ENCODE measurements at regions not wholly inside any gene's neighbourhood (a gene's known extent, or its start where the extent isn't known, plus 50 kb on each side); places are given as distances from the start of the nearest gene placed in this dataset.

DNA sequence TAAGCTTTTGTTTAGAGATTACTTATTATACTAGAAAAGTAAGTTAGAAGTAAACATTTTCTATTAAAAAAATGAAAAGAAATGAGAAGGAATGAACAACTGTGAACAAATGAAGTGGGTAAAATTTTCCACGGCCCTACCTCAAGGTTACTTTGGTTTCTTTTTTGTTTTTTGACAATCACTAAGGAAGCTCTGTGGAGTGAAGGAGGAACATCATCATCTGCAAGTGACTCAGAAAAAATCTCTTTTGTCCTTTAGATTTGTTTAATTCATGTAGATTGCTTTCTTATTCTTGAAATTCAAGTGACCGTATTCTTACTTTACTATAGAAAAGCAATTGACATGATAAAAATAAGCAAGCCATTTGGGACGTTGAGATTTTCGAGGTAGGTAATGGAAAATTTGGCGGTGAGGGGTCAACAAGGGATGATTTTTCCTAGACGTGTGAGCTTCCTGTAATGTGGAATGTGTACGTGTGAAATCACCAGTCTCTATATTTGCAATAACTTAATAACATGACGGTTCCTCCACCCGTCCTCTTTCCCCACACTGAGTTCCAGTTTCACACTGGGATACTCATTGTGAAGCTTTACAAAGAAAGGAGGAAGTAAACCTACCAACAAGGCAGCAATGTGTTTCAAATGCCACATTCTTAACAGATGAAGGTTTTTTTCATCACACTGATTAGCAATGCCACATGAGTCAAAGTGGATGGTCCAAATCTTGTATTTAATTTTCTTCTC is 62.3 kb upstream of the EGLN3 start:
- peak in 1 of 2 donors; percentile 29 for ATAC-seq
- Histone ChIP-seq H3K27me3 (ENCODE audit: control insufficient read depth, insufficient read depth) (no peaks in the 10 kb centered on the region), H3K4me3 (ENCODE audit: low read length) (no peak overlapping the region), H3K27ac (ENCODE audit: low read length) (no peak overlapping the region), H3K9me3 (ENCODE audit: control insufficient read depth, low read length) (no peaks in the 10 kb centered on the region), H3K4me1 (ENCODE audit: control insufficient read depth, insufficient read depth, low read length) (no peaks in the 10 kb centered on the region)
- WGBS: 58% methylated on average over 9 of the region's 9 CpGs
- intact Hi-C loops (cut with DNase I): no loop called here
- no peak for DNase-seq

DNA sequence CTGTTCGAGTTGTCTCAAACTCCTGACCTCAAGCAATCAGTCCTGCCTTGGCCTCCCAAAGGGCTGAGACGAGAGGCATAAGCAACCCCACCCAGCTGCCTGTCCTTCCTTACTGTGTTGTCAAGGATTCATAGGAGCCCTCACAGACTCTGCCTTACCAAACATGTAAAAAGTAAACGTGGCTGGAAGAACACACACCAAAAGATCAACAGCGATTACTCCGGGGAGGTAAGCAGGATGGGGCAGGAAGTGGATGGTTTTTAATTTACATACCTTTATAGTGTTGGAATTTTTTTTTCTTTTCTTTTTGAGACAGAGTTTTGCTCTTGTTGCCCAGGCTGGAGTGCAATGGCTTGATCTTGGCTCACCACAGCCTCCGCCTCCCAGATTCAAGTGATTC is 61.5 kb upstream of the EGLN3 start:
- DNase-seq (no peak), ATAC-seq (no peak)
- Histone ChIP-seq H3K9me3 (ENCODE audit: control insufficient read depth, low read length) (no peaks in the 10 kb centered on the region), H3K4me3 (ENCODE audit: low read length) (no peak overlapping the region), H3K27me3 (ENCODE audit: control insufficient read depth, insufficient read depth) (no peaks in the 10 kb centered on the region), H3K27ac (ENCODE audit: low read length) (no peak overlapping the region), H3K4me1 (ENCODE audit: control insufficient read depth, insufficient read depth, low read length) (no peaks in the 10 kb centered on the region)
- 85% methylated on average over 6 of the region's 6 CpGs for WGBS
- intact Hi-C loops (cut with DNase I): no loop called here

GRCh38 chr14:34009956-34010355 is 59.1 kb upstream of the EGLN3 start:
- H3K27ac ChIP-seq (ENCODE audit: low read length): no peak overlapping the region
- no peak for DNase-seq
- no peak for ATAC-seq
- H3K4me1 ChIP-seq (ENCODE audit: control insufficient read depth, insufficient read depth, low read length): no peaks in the 10 kb centered on the region
- intact Hi-C loops (cut with DNase I): no loop called here
- H3K4me3 ChIP-seq (ENCODE audit: low read length): no peak overlapping the region
- WGBS: 93% methylated on average over 5 of the region's 5 CpGs
- no peaks in the 10 kb centered on the region for H3K27me3 ChIP-seq (ENCODE audit: control insufficient read depth, insufficient read depth)
- no peaks in the 10 kb centered on the region for H3K9me3 ChIP-seq (ENCODE audit: control insufficient read depth, low read length)

DNA sequence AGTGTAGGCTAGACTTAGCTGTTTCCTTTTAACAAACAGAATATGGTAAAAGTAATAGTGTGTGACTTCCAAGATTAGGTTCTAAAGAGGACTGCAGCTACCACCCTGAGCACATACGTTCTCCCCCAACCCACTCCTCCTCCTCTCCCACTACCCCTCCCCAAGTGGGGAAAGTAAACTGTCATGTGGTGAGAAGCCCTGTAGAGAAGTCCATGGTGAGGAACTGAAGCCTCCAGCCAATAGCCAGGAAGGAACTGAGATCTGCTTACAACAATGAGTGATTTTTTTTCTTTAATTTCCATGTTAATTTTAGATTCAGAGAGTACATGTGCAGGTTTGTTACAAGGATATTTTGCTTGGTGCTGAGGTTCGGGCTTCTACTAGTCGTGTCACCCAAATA is 57.0 kb upstream of the EGLN3 start:
- Histone ChIP-seq H3K27me3 (ENCODE audit: control insufficient read depth, insufficient read depth) (no peaks in the 10 kb centered on the region), H3K9me3 (ENCODE audit: control insufficient read depth, low read length) (no peaks in the 10 kb centered on the region), H3K4me1 (ENCODE audit: control insufficient read depth, insufficient read depth, low read length) (peaks cover 3% of the 10 kb centered on the region), H3K4me3 (ENCODE audit: low read length) (no peak overlapping the region), H3K27ac (ENCODE audit: low read length) (no peak overlapping the region)
- no peak for ATAC-seq
- intact Hi-C loops (cut with DNase I): no loop called here
- no peak for DNase-seq
- WGBS: 88% methylated on average over 3 of the region's 3 CpGs

GRCh38 chr14:34005901-34006300 is 55.0 kb upstream of the EGLN3 start:
- Histone ChIP-seq H3K4me1 (ENCODE audit: control insufficient read depth, insufficient read depth, low read length) (peaks cover 3% of the 10 kb centered on the region), H3K27me3 (ENCODE audit: control insufficient read depth, insufficient read depth) (no peaks in the 10 kb centered on the region), H3K9me3 (ENCODE audit: control insufficient read depth, low read length) (no peaks in the 10 kb centered on the region), H3K4me3 (ENCODE audit: low read length) (no peak overlapping the region), H3K27ac (ENCODE audit: low read length) (no peak overlapping the region)
- no peak for DNase-seq
- intact Hi-C loops (cut with DNase I): no loop called here
- ATAC-seq: no peak

- 84% methylated on average over 3 of the region's 3 CpGs for WGBS
- ATAC-seq (no peak), DNase-seq (no peak)
- Histone ChIP-seq H3K4me1 (ENCODE audit: control insufficient read depth, insufficient read depth, low read length) (peaks cover 3% of the 10 kb centered on the region), H3K4me3 (ENCODE audit: low read length) (no peak overlapping the region), H3K27me3 (ENCODE audit: control insufficient read depth, insufficient read depth) (no peaks in the 10 kb centered on the region), H3K9me3 (ENCODE audit: control insufficient read depth, low read length) (no peaks in the 10 kb centered on the region), H3K27ac (ENCODE audit: low read length) (no peak overlapping the region)
- intact Hi-C loops (cut with DNase I): no loop called here
These were observed 54.0 kb upstream of the EGLN3 start for GRCh38 chr14:34004881-34005280.

DNA sequence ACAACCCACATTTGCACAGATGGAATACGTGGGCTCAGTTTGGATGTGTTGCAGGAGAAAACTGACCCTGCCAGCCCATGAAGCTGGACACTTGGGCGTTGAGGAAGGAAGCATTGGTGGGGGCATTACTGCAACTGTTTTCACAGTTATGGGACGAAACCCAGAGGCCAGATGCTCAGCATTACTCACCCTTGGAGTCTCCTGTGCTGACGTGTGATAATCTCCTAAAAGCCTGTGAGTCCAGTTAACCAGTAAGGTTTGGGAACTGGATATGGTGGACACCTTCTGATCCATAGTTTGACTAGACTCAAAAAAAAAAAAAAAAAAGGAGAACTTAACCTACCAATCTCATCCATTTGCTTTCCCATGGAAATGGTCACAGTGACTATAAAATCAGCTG is 52.8 kb upstream of the EGLN3 start:
- DNase-seq (no peak), ATAC-seq (peak in 1 of 2 donors; percentile 21)
- intact Hi-C loops (cut with DNase I): no loop called here
- no peak overlapping the region for H3K4me3 ChIP-seq (ENCODE audit: low read length)
- no peak overlapping the region for H3K27ac ChIP-seq (ENCODE audit: low read length)
- H3K9me3 ChIP-seq (ENCODE audit: control insufficient read depth, low read length): no peaks in the 10 kb centered on the region
- H3K27me3 ChIP-seq (ENCODE audit: control insufficient read depth, insufficient read depth): no peaks in the 10 kb centered on the region
- peaks cover 3% of the 10 kb centered on the region for H3K4me1 ChIP-seq (ENCODE audit: control insufficient read depth, insufficient read depth, low read length)
- 47% methylated on average over 4 of the region's 4 CpGs for WGBS

GRCh38 chr14:34003082-34003668 is 52.3 kb upstream of the EGLN3 start:
- intact Hi-C loops (cut with DNase I): no loop called here
- Histone ChIP-seq H3K4me3 (ENCODE audit: low read length) (no peak overlapping the region), H3K27ac (ENCODE audit: low read length) (no peak overlapping the region), H3K27me3 (ENCODE audit: control insufficient read depth, insufficient read depth) (no peaks in the 10 kb centered on the region), H3K4me1 (ENCODE audit: control insufficient read depth, insufficient read depth, low read length) (peaks cover 3% of the 10 kb centered on the region), H3K9me3 (ENCODE audit: control insufficient read depth, low read length) (no peaks in the 10 kb centered on the region)
- no peak for ATAC-seq
- no peak for DNase-seq
- 55% methylated on average over 4 of the region's 4 CpGs for WGBS
